C4-2B (cell line): ENCODE measurements at regions not wholly inside any gene's neighbourhood (a gene's known extent, or its start where the extent isn't known, plus 50 kb on each side); places are given as distances from the start of the nearest gene placed in this dataset.

ENCODE experiments used
- CTCF ChIP-seq: fragments of 450-650 bp; conservative IDR thresholded peaks from 2 replicates; pipeline ENCODE4 v1.5.1; 2017; ENCODE audit warnings: mild to moderate bottlenecking
- ZFX ChIP-seq: fragments of 450-650 bp; IDR thresholded peaks from 2 replicates; pipeline ENCODE4 v1.6.1; 2017

GRCh38 chr1:4061521-4062031, 161.5 kb upstream of the C1orf174 start:
- TF ChIP-seq CTCF, result no peak
- no peak for TF ChIP-seq ZFX
